Prostate gland (tissue), 2 donors: ENCODE measurements at regions not wholly inside any gene's neighbourhood (a gene's known extent, or its start where the extent isn't known, plus 50 kb on each side); places are given as distances from the start of the nearest gene placed in this dataset.

Experiments
- DNase-seq: peaks from one replicate; pipeline ENCODE4 v3.0.0-alpha.2; 2019; ENCODE audit warnings: low spot score
- H3K27ac ChIP-seq, 2 donors: fragments of 200-600 bp; sonication (generic); 2 replicates each; pipeline ENCODE4 v1.5.1; 2017 to 2019
- H3K27me3 ChIP-seq: fragments of 200-600 bp; sonication (generic); replicated peaks from 2 replicates; pipeline ENCODE4 v1.5.1; 2019; ENCODE audit not compliant: insufficient read depth
- H3K36me3 ChIP-seq, 2 donors: fragments of 200-600 bp; sonication (generic); 1 replicate in 1 of 2; 2 replicates in 1 of 2; pipeline versions ENCODE4 v1.5.1 to v1.8.1; 2017 to 2019
- H3K4me1 ChIP-seq: fragments of 200-600 bp; sonication (generic); replicated peaks from 2 replicates; pipeline ENCODE4 v1.5.1; 2019
- H3K4me3 ChIP-seq, 2 donors: fragments of 200-600 bp; sonication (generic); 2 replicates each; pipeline ENCODE4 v1.5.1; 2017 to 2019
- H3K9me3 ChIP-seq: fragments of 200-600 bp; sonication (generic); 2 replicates; pipeline ENCODE4 v1.5.1; 2017
- CTCF ChIP-seq, 4 experiments: fragments of 200-600 bp in 2 of 4; fragments of 450-650 bp in 2 of 4; sonication (generic) in 2 of 4; IDR thresholded peaks; 1 replicate in 3 of 4; 2 replicates in 1 of 4; pipeline ENCODE4 v1.5.1; 2016 to 2019; ENCODE audit warnings: antibody characterized with exemption in 4 of 4, mild to moderate bottlenecking in 2 of 4, moderate library complexity in 2 of 4
- POLR2A ChIP-seq: fragments of 450-650 bp; IDR thresholded peaks from one replicate; pipeline ENCODE4 v1.6.1; 2016; ENCODE audit warnings: antibody characterized with exemption, mild to moderate bottlenecking
- POLR2AphosphoS5 ChIP-seq: sonication (generic); formaldehyde crosslinking; IDR thresholded peaks from one replicate; pipeline ENCODE4 v1.6.1; 2017; ENCODE audit warnings: antibody characterized with exemption
- WGBS: methylation state at CpG from one replicate; pipeline ENCODE4 v1.1.5; 2018; 5-methylcytosine and 5-hydroxymethylcytosine counted together
- intact Hi-C: fragments of 100-400 bp; cut with DNase I; formaldehyde crosslinking; loops from one replicate; pipeline ENCODE4 v1.14.2; 2022

- Histone ChIP-seq H3K27ac (no peak overlapping the region), H3K4me1 (no peaks in the 10 kb centered on the region), H3K27me3 (no peaks in the 10 kb centered on the region), H3K9me3 (no peaks in the 10 kb centered on the region), H3K36me3 (no peaks in the 10 kb centered on the region), H3K4me3 (no peak overlapping the region)
- TF ChIP-seq CTCF (IDR thresholded peaks at IDR 0.05): no peak
- no peak for TF ChIP-seq POLR2A
- no peak for TF ChIP-seq POLR2AphosphoS5
- 54% methylated on average over 9 of the region's 9 CpGs for WGBS
- intact Hi-C loops: no loop called here
- DNase-seq: no peak
Measured at GRCh38 chr4:24680746-24681448, 96.5 kb upstream of the DHX15 start.

- H3K4me1 ChIP-seq: no peaks in the 10 kb centered on the region
- H3K27me3 ChIP-seq: no peaks in the 10 kb centered on the region
- intact Hi-C loops: no loop called here
- H3K4me3 ChIP-seq: no peak overlapping the region
- WGBS: 70% methylated on average over 7 of the region's 7 CpGs
- TF ChIP-seq POLR2AphosphoS5: no peak
- TF ChIP-seq POLR2A: no peak
- no peak for TF ChIP-seq CTCF (IDR thresholded peaks at IDR 0.05)
- H3K27ac ChIP-seq: no peak overlapping the region
- H3K9me3 ChIP-seq: no peaks in the 10 kb centered on the region
- DNase-seq: no peak
- no peaks in the 10 kb centered on the region for H3K36me3 ChIP-seq
Measured at GRCh38 chr4:24683116-24683515, 98.8 kb upstream of the DHX15 start.

- 66% methylated on average over 13 of the region's 13 CpGs for WGBS
- no peak overlapping the region for H3K27ac ChIP-seq
- no peak overlapping the region for H3K4me3 ChIP-seq
- H3K27me3 ChIP-seq: no peaks in the 10 kb centered on the region
- no peaks in the 10 kb centered on the region for H3K9me3 ChIP-seq
- DNase-seq: no peak
- H3K36me3 ChIP-seq: no peaks in the 10 kb centered on the region
- intact Hi-C loops: no loop called here
- TF ChIP-seq POLR2A (no peak), CTCF (IDR thresholded peaks at IDR 0.05) (peak in 2 of 4 experiments; percentile 9 to 20)
- H3K4me1 ChIP-seq: no peaks in the 10 kb centered on the region
Measured at GRCh38 chr4:24686866-24687692, 102.7 kb upstream of the DHX15 start.

GRCh38 chr4:24688453-24688852 lies 104.1 kb upstream of the DHX15 start:
- no peak for DNase-seq
- no peak overlapping the region for H3K27ac ChIP-seq
- intact Hi-C loops: no loop called here

More at GRCh38 chr4:24688453-24688852, 104.1 kb upstream of the DHX15 start:
- 72% methylated on average over 3 of the region's 3 CpGs for WGBS
- TF ChIP-seq POLR2A (no peak), CTCF (IDR thresholded peaks at IDR 0.05) (no peak), POLR2AphosphoS5 (no peak)
- Histone ChIP-seq H3K4me1 (no peaks in the 10 kb centered on the region), H3K36me3 (no peaks in the 10 kb centered on the region), H3K9me3 (no peaks in the 10 kb centered on the region), H3K27me3 (no peaks in the 10 kb centered on the region), H3K4me3 (no peak overlapping the region)
